HG03025 (cell line): ENCODE measurements at regions not wholly inside any gene's neighbourhood (a gene's known extent, or its start where the extent isn't known, plus 50 kb on each side); places are given as distances from the start of the nearest gene placed in this dataset.
"Not testable (repeated sequence)": the region's sequence is repeated elsewhere in the genome, so short reads cannot be mapped to it uniquely, and the experiment has no call there.

Experiments used
- ATAC-seq: cut with Tn5 transposase; IDR thresholded peaks from one replicate; pipeline ENCODE4 v1.9.1; 2021; ENCODE audit warnings: mild to moderate bottlenecking, moderate library complexity; ENCODE audit not compliant: unreplicated experiment, low FRiP score

- not testable (repeated sequence) for ATAC-seq
These were observed 869.6 kb upstream of the AUTS2 start for GRCh38 chr7:68728720-68729119.

GRCh38 chr7:68729371-68729770 is 868.9 kb upstream of the AUTS2 start:
- ATAC-seq, result no peak

GRCh38 chr7:68730194-68730593 is 868.1 kb upstream of the AUTS2 start:
- no peak for ATAC-seq

- no peak for ATAC-seq
These were observed 867.3 kb upstream of the AUTS2 start for GRCh38 chr7:68730964-68731363.

GRCh38 chr7:68733219-68734153 is 864.8 kb upstream of the AUTS2 start:
- no peak for ATAC-seq

GRCh38 chr7:68734431-68734830 is 863.8 kb upstream of the AUTS2 start:
- no peak for ATAC-seq

- no peak for ATAC-seq
These were observed 859.0 kb upstream of the AUTS2 start for GRCh38 chr7:68739306-68739705.

GRCh38 chr7:68744036-68744435 is 854.2 kb upstream of the AUTS2 start:
- ATAC-seq, result no peak

- no peak for ATAC-seq
These were observed 849.1 kb upstream of the AUTS2 start for GRCh38 chr7:68748934-68749900.

GRCh38 chr7:68752485-68753178 is 845.6 kb upstream of the AUTS2 start:
- ATAC-seq, result no peak

GRCh38 chr7:68754414-68754813 is 843.9 kb upstream of the AUTS2 start:
- no peak for ATAC-seq

GRCh38 chr7:68756986-68757495 is 841.2 kb upstream of the AUTS2 start:
- ATAC-seq, result no peak

- ATAC-seq, result no peak
These were observed 837.7 kb upstream of the AUTS2 start for GRCh38 chr7:68760556-68760955.

- no peak for ATAC-seq
These were observed 830.8 kb upstream of the AUTS2 start for GRCh38 chr7:68767462-68767861.

GRCh38 chr7:68770649-68771048 is 827.6 kb upstream of the AUTS2 start:
- ATAC-seq, result no peak

GRCh38 chr7:68776326-68776725 is 821.9 kb upstream of the AUTS2 start:
- ATAC-seq, result no peak

- no peak for ATAC-seq
These were observed 814.6 kb upstream of the AUTS2 start for GRCh38 chr7:68783684-68784083.

- ATAC-seq, result no peak
These were observed 813.2 kb upstream of the AUTS2 start for GRCh38 chr7:68785036-68785435.

GRCh38 chr7:68787566-68787965 is 810.7 kb upstream of the AUTS2 start:
- ATAC-seq, result no peak

GRCh38 chr7:68788529-68788928 is 809.7 kb upstream of the AUTS2 start:
- not testable (repeated sequence) for ATAC-seq
